ENCODE measurements at regions not wholly inside any gene's neighbourhood (a gene's known extent, or its start where the extent isn't known, plus 50 kb on each side); places are given as distances from the start of the nearest gene placed in this dataset.

- no peak for DNase-seq (ENCODE audit: low read depth in 2 of 3, low spot score in 2 of 3)
Observed at GRCh38 chr2:176826356-176826755, 386.2 kb upstream of the HNRNPA3 start.

- DNase-seq (ENCODE audit: low read depth in 2 of 3, low spot score in 2 of 3), result no peak
Observed at GRCh38 chr2:176826984-176827668, 385.5 kb upstream of the HNRNPA3 start.

- DNase-seq (ENCODE audit: low read depth in 2 of 3, low spot score in 2 of 3), result peak in 2 of 3 donors; percentile 15 to 36
Observed at GRCh38 chr2:176830362-176830761, 382.2 kb upstream of the HNRNPA3 start.

- DNase-seq (ENCODE audit: low read depth in 2 of 3, low spot score in 2 of 3), result no peak
Observed at GRCh38 chr2:176832086-176832485, 380.5 kb upstream of the HNRNPA3 start.

- no peak for DNase-seq (ENCODE audit: low read depth in 2 of 3, low spot score in 2 of 3)
Observed at GRCh38 chr2:176833671-176834070, 378.9 kb upstream of the HNRNPA3 start.

- no peak for DNase-seq (ENCODE audit: low read depth in 2 of 3, low spot score in 2 of 3)
Observed at GRCh38 chr2:176834226-176834625, 378.4 kb upstream of the HNRNPA3 start.

- DNase-seq (ENCODE audit: low read depth in 2 of 3, low spot score in 2 of 3), result no peak
Observed at GRCh38 chr2:176843208-176843607, 369.4 kb upstream of the HNRNPA3 start.

- DNase-seq (ENCODE audit: low read depth in 2 of 3, low spot score in 2 of 3), result no peak
Observed at GRCh38 chr2:176844461-176844860, 368.1 kb upstream of the HNRNPA3 start.

GRCh38 chr2:176845718-176846117, 366.9 kb upstream of the HNRNPA3 start:
- no peak for DNase-seq (ENCODE audit: low read depth in 2 of 3, low spot score in 2 of 3)

- DNase-seq (ENCODE audit: low read depth in 2 of 3, low spot score in 2 of 3), result no peak
Observed at GRCh38 chr2:176847575-176847974, 365.0 kb upstream of the HNRNPA3 start.

- no peak for DNase-seq (ENCODE audit: low read depth in 2 of 3, low spot score in 2 of 3)
Observed at GRCh38 chr2:176848844-176849243, 363.8 kb upstream of the HNRNPA3 start.

GRCh38 chr2:176851200-176851888, 361.2 kb upstream of the HNRNPA3 start:
- DNase-seq (ENCODE audit: low read depth in 2 of 3, low spot score in 2 of 3), result no peak

- DNase-seq (ENCODE audit: low read depth in 2 of 3, low spot score in 2 of 3), result no peak
Observed at GRCh38 chr2:176851889-176852483, 360.6 kb upstream of the HNRNPA3 start.

GRCh38 chr2:176852667-176853066, 359.9 kb upstream of the HNRNPA3 start:
- DNase-seq (ENCODE audit: low read depth in 2 of 3, low spot score in 2 of 3), result peak; percentile 3 to 64 (median 6)

GRCh38 chr2:176854062-176854461, 358.5 kb upstream of the HNRNPA3 start:
- DNase-seq (ENCODE audit: low read depth in 2 of 3, low spot score in 2 of 3), result no peak

GRCh38 chr2:176854878-176855277, 357.7 kb upstream of the HNRNPA3 start:
- no peak for DNase-seq (ENCODE audit: low read depth in 2 of 3, low spot score in 2 of 3)

- DNase-seq (ENCODE audit: low read depth in 2 of 3, low spot score in 2 of 3), result peak in 1 of 3 donors; percentile 3
Observed at GRCh38 chr2:176856683-176857082, 355.9 kb upstream of the HNRNPA3 start.

GRCh38 chr2:176865336-176865735, 347.3 kb upstream of the HNRNPA3 start:
- DNase-seq (ENCODE audit: low read depth in 2 of 3, low spot score in 2 of 3), result peak in 2 of 3 donors; percentile 14 to 45

GRCh38 chr2:176872406-176872805, 340.2 kb upstream of the HNRNPA3 start:
- DNase-seq (ENCODE audit: low read depth in 2 of 3, low spot score in 2 of 3), result no peak

GRCh38 chr2:176873403-176873802, 339.2 kb upstream of the HNRNPA3 start:
- no peak for DNase-seq (ENCODE audit: low read depth in 2 of 3, low spot score in 2 of 3)

GRCh38 chr2:176876493-176877103, 336.0 kb upstream of the HNRNPA3 start:
- DNase-seq (ENCODE audit: low read depth in 2 of 3, low spot score in 2 of 3), result no peak

Data from hematopoietic multipotent progenitor cell (in vitro differentiated cells).